ENCODE measurements at regions not wholly inside any gene's neighbourhood (a gene's known extent, or its start where the extent isn't known, plus 50 kb on each side); places are given as distances from the start of the nearest gene placed in this dataset.

DNA sequence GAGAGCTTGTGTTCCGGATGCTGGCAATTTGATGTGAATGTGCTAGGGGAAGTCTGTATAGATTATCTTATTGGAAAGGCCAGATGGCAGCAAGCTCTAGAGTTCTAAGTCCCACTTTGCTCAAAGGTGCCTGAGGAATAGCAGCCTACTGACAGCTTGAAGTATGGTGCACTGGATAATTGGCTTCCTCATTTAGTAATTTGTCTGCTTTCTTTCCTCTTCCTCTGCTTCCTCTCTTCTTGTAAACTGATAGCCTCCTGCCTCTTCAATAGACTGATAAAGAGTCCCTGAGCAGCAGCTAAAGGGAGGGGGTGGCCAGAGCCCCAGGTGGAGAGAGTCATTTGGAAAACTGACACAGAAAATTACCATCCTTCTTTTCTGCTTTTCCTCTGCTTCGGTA lies 177.3 kb downstream of the FGF1 start:
- no peaks in the 10 kb centered on the region for H3K9me3 ChIP-seq (ENCODE audit: severe bottlenecking)
- H3K27me3 ChIP-seq (ENCODE audit: insufficient read depth, low read depth, severe bottlenecking): no peaks in the 10 kb centered on the region
- peak overlapping the region; percentile 66 for H3K27ac ChIP-seq
- no peaks in the 10 kb centered on the region for H3K36me3 ChIP-seq
- no peak overlapping the region for H3K4me3 ChIP-seq (ENCODE audit: low read depth, low read length)
- no peak for TF ChIP-seq CTCF (IDR thresholded peaks at IDR 0.05; ENCODE audit: low read depth, low read length)
- peak; percentile 72 for DNase-seq

DNA sequence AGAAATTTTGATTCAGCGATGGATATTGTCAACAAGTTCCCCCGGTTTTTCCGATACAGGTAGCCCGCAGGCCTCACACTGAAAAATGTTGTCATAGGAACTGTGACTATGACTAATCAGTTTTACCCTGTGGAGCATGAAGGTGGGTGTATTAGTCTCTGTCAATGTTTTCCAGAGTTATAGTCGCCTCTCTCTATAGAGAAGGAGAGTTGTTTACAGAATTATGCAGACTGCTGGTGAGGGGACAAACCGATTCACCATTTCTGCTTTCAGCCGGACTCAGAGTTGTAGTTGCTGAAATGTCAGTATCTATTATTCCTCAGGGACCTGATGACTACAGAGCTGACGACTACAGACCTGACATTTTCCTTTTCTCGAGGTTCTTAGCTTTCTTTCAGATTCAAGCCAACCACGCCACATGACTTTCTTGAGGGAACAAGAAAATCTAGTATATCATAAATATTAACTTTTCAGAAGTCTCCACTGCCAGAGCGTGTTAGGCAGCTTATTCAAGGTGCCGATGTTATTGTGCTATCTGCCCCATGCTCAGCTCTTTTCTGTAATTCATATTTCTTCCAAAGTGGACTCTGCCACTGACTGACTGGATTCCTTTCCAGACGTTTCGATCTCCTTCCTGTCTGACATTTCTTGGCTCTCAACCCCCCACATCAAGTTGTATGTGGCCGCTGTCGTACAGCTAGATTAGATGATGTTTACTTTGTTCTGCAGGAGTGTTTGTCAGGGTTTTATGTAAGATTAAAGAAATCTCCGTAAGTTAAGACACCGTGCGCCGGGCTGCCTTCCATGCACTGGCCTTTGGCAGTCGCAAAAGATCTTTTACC lies 178.1 kb downstream of the FGF1 start:
- Histone ChIP-seq H3K27ac (peak overlapping the region; percentile 66), H3K4me3 (ENCODE audit: low read depth, low read length) (peak overlapping the region; percentile 10; the same call in 1 of the 2 replicates), H3K9me3 (ENCODE audit: severe bottlenecking) (no peaks in the 10 kb centered on the region), H3K36me3 (no peaks in the 10 kb centered on the region), H3K27me3 (ENCODE audit: insufficient read depth, low read depth, severe bottlenecking) (no peaks in the 10 kb centered on the region)
- peak; percentile 30 for DNase-seq
- TF ChIP-seq CTCF (IDR thresholded peaks at IDR 0.05; ENCODE audit: low read depth, low read length): no peak

GRCh38 chr5:142506756-142507155 lies 179.1 kb downstream of the FGF1 start:
- no peak for TF ChIP-seq CTCF (IDR thresholded peaks at IDR 0.05; ENCODE audit: low read depth, low read length)
- no peak for DNase-seq
- Histone ChIP-seq H3K27ac (no peak overlapping the region), H3K27me3 (ENCODE audit: insufficient read depth, low read depth, severe bottlenecking) (no peaks in the 10 kb centered on the region), H3K36me3 (no peaks in the 10 kb centered on the region), H3K4me3 (ENCODE audit: low read depth, low read length) (no peak overlapping the region), H3K9me3 (ENCODE audit: severe bottlenecking) (no peaks in the 10 kb centered on the region)

- no peak for TF ChIP-seq CTCF (IDR thresholded peaks at IDR 0.05; ENCODE audit: low read depth, low read length)
- Histone ChIP-seq H3K9me3 (ENCODE audit: severe bottlenecking) (no peaks in the 10 kb centered on the region), H3K4me3 (ENCODE audit: low read depth, low read length) (no peak overlapping the region), H3K27ac (no peak overlapping the region), H3K27me3 (ENCODE audit: insufficient read depth, low read depth, severe bottlenecking) (no peaks in the 10 kb centered on the region), H3K36me3 (no peaks in the 10 kb centered on the region)
- no peak for DNase-seq
These were observed 179.8 kb downstream of the FGF1 start for GRCh38 chr5:142506046-142506445.

DNA sequence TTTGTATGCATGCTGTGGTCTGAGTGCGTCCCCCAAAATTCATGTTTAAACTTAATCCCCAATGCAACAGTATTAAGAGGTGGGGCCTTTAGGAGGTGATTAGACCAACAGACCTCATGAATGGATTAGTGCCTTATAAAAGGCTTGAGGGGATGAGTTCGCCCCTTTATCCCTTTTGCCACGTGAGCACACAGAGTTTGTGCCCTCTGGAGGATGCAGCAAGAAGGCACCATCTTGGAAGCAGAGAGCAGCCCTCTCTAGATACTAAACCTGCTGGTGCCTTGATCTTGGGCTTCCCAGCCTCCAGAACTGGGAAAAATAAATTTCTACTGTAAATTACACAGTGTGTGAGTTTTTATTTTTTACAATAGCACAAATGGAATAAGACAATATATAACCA lies 177.1 kb upstream of the SPRY4 start:
- TF ChIP-seq CTCF (IDR thresholded peaks at IDR 0.05; ENCODE audit: low read depth, low read length): peak; percentile 45; the same call in 1 of the 2 replicates
- H3K4me3 ChIP-seq (ENCODE audit: low read depth, low read length): no peak overlapping the region
- peak; percentile 65 for DNase-seq
- no peaks in the 10 kb centered on the region for H3K36me3 ChIP-seq
- no peaks in the 10 kb centered on the region for H3K9me3 ChIP-seq (ENCODE audit: severe bottlenecking)
- no peak overlapping the region for H3K27ac ChIP-seq
- H3K27me3 ChIP-seq (ENCODE audit: insufficient read depth, low read depth, severe bottlenecking): no peaks in the 10 kb centered on the region
